GM12892 (cell line): ENCODE measurements at regions not wholly inside any gene's neighbourhood (a gene's known extent, or its start where the extent isn't known, plus 50 kb on each side); places are given as distances from the start of the nearest gene placed in this dataset.
"Not testable (repeated sequence)": the region's sequence is repeated elsewhere in the genome, so short reads cannot be mapped to it uniquely, and the experiment has no call there.

Source experiments
- DNase-seq: peaks from one replicate; pipeline ENCODE4 v3.0.0; 2011; ENCODE audit not compliant: insufficient read length
- FAIRE-seq: peaks from 2 replicates; lab custom pipeline; 2011; peaks lifted over from hg19 to GRCh38; lab: Jason Lieb, UNC
- POLR2A ChIP-seq: IDR thresholded peaks from 2 replicates; pipeline ENCODE4 v1.6.1; 2011; ENCODE audit warnings: low read depth, low read length, control low read depth
- POLR2AphosphoS5 ChIP-seq: IDR thresholded peaks from 2 replicates; pipeline ENCODE4 v1.6.1; 2011; ENCODE audit warnings: low read depth, low read length, control low read depth
- TAF1 ChIP-seq: IDR thresholded peaks from 2 replicates; pipeline ENCODE4 v1.6.1; 2011; ENCODE audit warnings: low read depth, mild to moderate bottlenecking, control low read depth, low read length, borderline replicate concordance

GRCh38 chr20:5696011-5696559 is 54.1 kb upstream of the SHLD1 start:
- TF ChIP-seq TAF1 (no peak), POLR2AphosphoS5 (no peak), POLR2A (no peak)
- DNase-seq: no peak
- no peak for FAIRE-seq

GRCh38 chr20:5691918-5692618 is 58.1 kb upstream of the SHLD1 start:
- peak; percentile 72 for FAIRE-seq

DNA sequence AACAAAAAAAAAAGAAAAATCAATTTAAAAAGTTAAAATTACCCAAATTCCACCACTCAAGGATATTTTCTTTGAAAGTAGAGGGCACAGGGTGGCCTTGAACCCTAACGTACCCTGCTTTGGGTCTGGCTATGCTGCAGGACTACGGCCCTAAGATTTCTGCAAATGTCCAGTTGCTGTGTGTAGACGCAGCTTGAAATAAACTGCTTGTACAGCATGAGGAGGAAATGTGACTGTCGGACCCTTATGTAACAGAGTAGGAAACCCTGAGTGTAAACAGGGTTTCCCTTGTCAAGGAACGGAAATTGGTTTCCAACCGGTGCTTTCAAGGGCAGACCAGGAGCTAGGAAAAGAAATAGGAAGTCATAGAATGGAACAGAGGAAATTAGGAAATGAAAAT is 60.7 kb upstream of the SHLD1 start:
- TF ChIP-seq POLR2A: no peak
- no peak for TF ChIP-seq TAF1
- no peak for TF ChIP-seq POLR2AphosphoS5
- DNase-seq: no peak
- FAIRE-seq: no peak

More at GRCh38 chr20:5691918-5692618, 58.1 kb upstream of the SHLD1 start:
- DNase-seq: peak; percentile 56
- TF ChIP-seq TAF1: no peak
- peak; percentile 44; the same call in 1 of the 2 replicates for TF ChIP-seq POLR2AphosphoS5

GRCh38 chr20:5688431-5688972 is 61.7 kb upstream of the SHLD1 start:
- no peak for TF ChIP-seq POLR2A
- TF ChIP-seq POLR2AphosphoS5: no peak
- TF ChIP-seq TAF1: no peak
- DNase-seq (no peak), FAIRE-seq (no peak)

- TF ChIP-seq POLR2AphosphoS5: no peak
- TF ChIP-seq POLR2A: no peak
- no peak for TF ChIP-seq TAF1
- no peak for FAIRE-seq
- DNase-seq: no peak
These were observed 62.3 kb upstream of the SHLD1 start for GRCh38 chr20:5687884-5688283.

DNA sequence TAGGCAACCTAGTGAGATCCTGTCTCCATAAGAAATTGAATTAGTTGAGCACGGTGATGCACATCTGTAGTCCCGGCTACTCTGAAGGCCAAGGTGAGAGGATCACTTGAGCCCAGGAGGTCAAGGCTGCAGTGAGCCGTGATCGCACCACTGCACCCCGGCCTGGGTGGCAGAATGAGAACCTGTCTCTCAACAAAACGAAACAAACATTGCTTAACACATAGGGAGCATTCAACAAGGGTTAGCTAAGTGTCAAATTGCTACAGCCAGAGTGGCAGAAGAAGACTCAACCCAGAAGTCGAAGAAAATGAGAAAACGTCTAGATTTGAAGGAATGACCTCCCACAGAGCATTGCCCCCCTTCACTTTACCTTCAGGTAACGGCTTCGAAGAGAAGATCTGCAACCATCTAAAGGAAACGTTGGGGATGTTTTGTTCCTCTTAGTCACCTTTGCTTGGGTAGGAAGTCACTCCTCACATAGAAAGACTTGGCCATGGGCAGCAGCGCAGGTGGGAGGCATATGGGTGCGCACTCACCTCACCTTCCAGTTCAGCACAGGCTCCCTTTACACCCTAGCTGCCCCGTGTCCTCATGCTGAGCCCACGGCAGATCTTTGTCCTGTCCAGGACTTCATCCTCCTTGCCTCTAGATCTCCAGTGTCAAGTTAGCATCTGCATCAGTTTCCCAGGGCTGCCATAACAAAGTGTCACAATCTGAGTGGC is 63.7 kb upstream of the SHLD1 start:
- FAIRE-seq: no peak
- TF ChIP-seq POLR2A: no peak
- TF ChIP-seq POLR2AphosphoS5: no peak
- no peak for TF ChIP-seq TAF1
- no peak for DNase-seq

GRCh38 chr20:5682556-5682955 is 67.6 kb upstream of the SHLD1 start:
- not testable (repeated sequence) for FAIRE-seq, DNase-seq

GRCh38 chr20:5680192-5680591 is 69.4 kb upstream of the GPCPD1 start:
- DNase-seq (no peak), FAIRE-seq (no peak)
- TF ChIP-seq TAF1: no peak
- no peak for TF ChIP-seq POLR2AphosphoS5
- no peak for TF ChIP-seq POLR2A

DNA sequence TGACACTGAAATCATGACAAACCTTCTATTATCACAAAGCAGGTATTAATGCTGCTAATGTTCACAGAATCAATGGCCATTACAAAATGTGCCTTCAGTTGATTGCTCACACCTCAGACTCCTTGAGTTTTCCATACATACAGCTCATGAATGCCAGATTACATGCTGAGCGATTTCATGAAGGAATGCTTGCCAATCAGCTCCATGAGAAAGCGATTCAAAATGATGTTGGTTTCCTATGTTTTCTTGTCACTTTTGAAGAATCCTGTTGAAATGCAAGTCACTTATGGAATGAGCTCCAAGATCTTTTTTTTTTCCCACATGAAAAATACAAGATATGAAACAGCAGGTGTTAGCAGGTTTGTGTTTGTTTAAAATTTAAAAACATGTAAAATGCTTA is 68.0 kb upstream of the GPCPD1 start:
- no peak for TF ChIP-seq POLR2AphosphoS5
- TF ChIP-seq POLR2A: no peak
- no peak for TF ChIP-seq TAF1
- FAIRE-seq: no peak
- no peak for DNase-seq

DNA sequence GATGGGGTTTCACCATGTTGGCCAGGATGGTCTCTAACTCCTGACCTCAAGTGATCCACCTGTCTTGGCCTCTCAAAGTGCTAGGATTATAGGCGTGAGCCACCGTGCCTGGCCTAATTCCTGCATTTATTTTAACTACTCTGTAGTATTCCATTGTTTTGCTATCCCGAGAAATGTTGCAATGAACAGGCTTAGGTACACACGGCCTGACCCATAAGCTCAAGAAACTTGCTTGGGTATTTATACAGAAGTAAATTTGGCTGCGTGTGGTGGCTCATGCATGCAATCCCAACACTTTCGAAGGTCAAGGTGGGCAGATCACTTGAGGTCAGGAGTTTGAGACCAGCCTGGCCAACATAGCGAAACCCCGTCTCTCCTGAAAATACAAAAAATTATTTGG is 67.1 kb upstream of the GPCPD1 start:
- FAIRE-seq, DNase-seq: not testable (repeated sequence)

- FAIRE-seq (no peak), DNase-seq (no peak)
- TF ChIP-seq POLR2A: no peak
These were observed 66.6 kb upstream of the GPCPD1 start for GRCh38 chr20:5677389-5677788.

GRCh38 chr20:5675103-5676091 is 64.6 kb upstream of the GPCPD1 start:
- DNase-seq (no peak), FAIRE-seq (peak; percentile 14)
- TF ChIP-seq POLR2A (no peak), POLR2AphosphoS5 (no peak), TAF1 (no peak)
